H9 (cell line): ENCODE measurements at regions not wholly inside any gene's neighbourhood (a gene's known extent, or its start where the extent isn't known, plus 50 kb on each side); places are given as distances from the start of the nearest gene placed in this dataset.

Source experiments
- DNase-seq: peaks from one replicate; pipeline ENCODE4 v3.0.0-alpha.2; 2017
- H2AFZ ChIP-seq: one replicate; pipeline ENCODE4 v1.6.1; 2013; ENCODE audit warnings: mild to moderate bottlenecking, low read length, control low read depth, moderate library complexity
- H2AK5ac ChIP-seq: 2 replicates; pipeline ENCODE4 v1.6.1; 2013; ENCODE audit warnings: low read length, control low read depth, mixed read lengths; ENCODE audit not compliant: insufficient read length
- H2BK120ac ChIP-seq: one replicate; pipeline ENCODE4 v1.6.1; 2013; ENCODE audit warnings: low read depth, mild to moderate bottlenecking, low read length, control low read depth, inconsistent platforms; ENCODE audit not compliant: poor library complexity, severe bottlenecking
- H2BK12ac ChIP-seq: 2 replicates; pipeline ENCODE4 v1.6.1; 2013; ENCODE audit warnings: low read length, control low read depth, mixed read lengths, low read depth; ENCODE audit not compliant: insufficient read length
- H2BK15ac ChIP-seq: 2 replicates; pipeline ENCODE4 v1.6.1; 2013; ENCODE audit warnings: low read depth, low read length, control low read depth
- H2BK20ac ChIP-seq: one replicate; pipeline ENCODE4 v1.6.1; 2013; ENCODE audit warnings: low read depth, mild to moderate bottlenecking, low read length, control low read depth, inconsistent platforms; ENCODE audit not compliant: poor library complexity, severe bottlenecking
- H2BK5ac ChIP-seq: 2 replicates; pipeline ENCODE4 v1.6.1; 2013; ENCODE audit warnings: low read length, control low read depth, mixed read lengths; ENCODE audit not compliant: insufficient read length
- H3K14ac ChIP-seq: 2 replicates; pipeline ENCODE4 v1.6.1; 2013; ENCODE audit warnings: low read length, control low read depth; ENCODE audit not compliant: insufficient read depth
- H3K18ac ChIP-seq: 2 replicates; pipeline ENCODE4 v1.6.1; 2013; ENCODE audit warnings: low read depth, mild to moderate bottlenecking, mixed read lengths, low read length, control low read depth; ENCODE audit not compliant: insufficient read length
- H3K23ac ChIP-seq: 2 replicates; pipeline ENCODE4 v1.6.1; 2013; ENCODE audit warnings: low read length, control low read depth, mixed read lengths, low read depth; ENCODE audit not compliant: insufficient read length
- H3K23me2 ChIP-seq: 2 replicates; pipeline ENCODE4 v1.6.1; 2013; ENCODE audit warnings: low read depth, mild to moderate bottlenecking, mixed read lengths, low read length, control low read depth; ENCODE audit not compliant: insufficient read length, poor library complexity, severe bottlenecking
- H3K27ac ChIP-seq: 2 replicates; pipeline ENCODE4 v1.5.1; 2013; ENCODE audit warnings: low read length, control low read depth, mixed read lengths, low read depth; ENCODE audit not compliant: insufficient read length
- H3K27me3 ChIP-seq: 2 replicates; pipeline ENCODE4 v1.6.1; 2013; ENCODE audit warnings: low read length, control low read depth, inconsistent platforms; ENCODE audit not compliant: insufficient read depth
- H3K4ac ChIP-seq: 2 replicates; pipeline ENCODE4 v1.6.1; 2013; ENCODE audit warnings: low read depth, mild to moderate bottlenecking, control low read depth, inconsistent platforms, low read length, moderate library complexity
- H3K4me1 ChIP-seq: 2 replicates; pipeline ENCODE4 v1.6.1; 2013; ENCODE audit warnings: low read length, control low read depth, inconsistent platforms; ENCODE audit not compliant: insufficient read depth
- H3K4me2 ChIP-seq: 2 replicates; pipeline ENCODE4 v1.6.1; 2013; ENCODE audit warnings: low read length, control low read depth, mixed read lengths; ENCODE audit not compliant: insufficient read length, insufficient read depth
- H3K56ac ChIP-seq: 2 replicates; pipeline ENCODE4 v1.6.1; 2013; ENCODE audit warnings: low read depth, mild to moderate bottlenecking, mixed read lengths, low read length, control low read depth; ENCODE audit not compliant: insufficient read length
- H3K79me1 ChIP-seq: 2 replicates; pipeline ENCODE4 v1.6.1; 2013; ENCODE audit warnings: low read depth, mild to moderate bottlenecking, moderate library complexity, low read length, control low read depth, inconsistent platforms; ENCODE audit not compliant: insufficient read depth, poor library complexity, severe bottlenecking
- H3K79me2 ChIP-seq: 2 replicates; pipeline ENCODE4 v1.6.1; 2013; ENCODE audit warnings: low read length, control low read depth, inconsistent platforms; ENCODE audit not compliant: insufficient read depth
- H3K9ac ChIP-seq: 2 replicates; pipeline ENCODE4 v1.6.1; 2013; ENCODE audit warnings: low read length, control low read depth, mixed read lengths; ENCODE audit not compliant: insufficient read length; ENCODE audit errors: extremely low read depth
- H3K9me3 ChIP-seq: one replicate; pipeline ENCODE4 v1.6.1; 2013; ENCODE audit warnings: low read depth, low read length, inconsistent platforms; ENCODE audit not compliant: control insufficient read depth
- H3T11ph ChIP-seq: one replicate; pipeline ENCODE4 v1.6.1; 2013; ENCODE audit warnings: mild to moderate bottlenecking, low read length, control low read depth, inconsistent platforms
- H4K20me1 ChIP-seq: one replicate; pipeline ENCODE4 v1.6.1; 2013; ENCODE audit not compliant: control insufficient read depth, insufficient read length, insufficient read depth
- H4K5ac ChIP-seq: 2 replicates; pipeline ENCODE4 v1.6.1; 2013; ENCODE audit warnings: low read depth, mild to moderate bottlenecking, mixed read lengths, low read length, control low read depth; ENCODE audit not compliant: insufficient read length
- H4K8ac ChIP-seq: replicated peaks from 2 replicates; pipeline ENCODE4 v1.6.1; 2013; ENCODE audit warnings: low read length, control low read depth, mixed read lengths, low read depth; ENCODE audit not compliant: insufficient read length
- H4K91ac ChIP-seq: 2 replicates; pipeline ENCODE4 v1.6.1; 2013; ENCODE audit warnings: low read depth, mild to moderate bottlenecking, moderate library complexity, mixed read lengths, low read length, control low read depth; ENCODE audit not compliant: insufficient read length
- H3K27ac Mint-ChIP-seq, 3 experiments: 2 replicates in 2 of 3; 3 replicates in 1 of 3; pipeline ENCODE4 v1.8.0; 2020 to 2021; ENCODE audit warnings: mixed read lengths in 3 of 3, mild to moderate bottlenecking in 1 of 3, moderate library complexity in 1 of 3
- H3K27me3 Mint-ChIP-seq: 2 replicates; pipeline ENCODE4 v1.8.0; 2021; ENCODE audit warnings: low read depth, mild to moderate bottlenecking, moderate library complexity, mixed read lengths
- H3K36me3 Mint-ChIP-seq, 3 experiments: 2 replicates in 2 of 3; 3 replicates in 1 of 3; pipeline ENCODE4 v1.8.0; 2020 to 2021; ENCODE audit warnings: low read depth in 3 of 3, mixed read lengths in 3 of 3; ENCODE audit not compliant: insufficient read depth in 1 of 3
- H3K4me1 Mint-ChIP-seq, 2 experiments: 2 replicates each; pipeline ENCODE4 v1.8.0; 2020; ENCODE audit warnings: mixed read lengths in 2 of 2
- H3K4me3 Mint-ChIP-seq, 2 experiments: 2 replicates in 1 of 2; 3 replicates in 1 of 2; pipeline ENCODE4 v1.8.0; 2020 to 2021; ENCODE audit warnings: mild to moderate bottlenecking in 2 of 2, mixed read lengths in 2 of 2, moderate library complexity in 1 of 2
- H3K9me3 Mint-ChIP-seq, 2 experiments: 2 replicates in 1 of 2; 3 replicates in 1 of 2; pipeline ENCODE4 v1.8.0; 2020; ENCODE audit warnings: mild to moderate bottlenecking in 2 of 2, mixed read lengths in 2 of 2, moderate library complexity in 1 of 2
- WGBS: extraction: QIAGEN DNeasy Blood & Tissue Kit; methylation state at CpG from one replicate; pipeline ENCODE4 v1.1.7; 2013; ENCODE audit warnings: missing lambda C conversion rate, low lambda C conversion rate, mixed read lengths; ENCODE audit not compliant: insufficient read length; ENCODE audit errors: extremely low coverage; 5-methylcytosine and 5-hydroxymethylcytosine counted together
- TF ChIP-seq, protein P1 (sequence below): fragments of 200-600 bp; sonication (generic); conservative IDR thresholded peaks from 3 replicates; pipeline ENCODE4 v1.8.0; 2021; ENCODE audit warnings: antibody characterized with exemption, mild to moderate bottlenecking

DNA sequence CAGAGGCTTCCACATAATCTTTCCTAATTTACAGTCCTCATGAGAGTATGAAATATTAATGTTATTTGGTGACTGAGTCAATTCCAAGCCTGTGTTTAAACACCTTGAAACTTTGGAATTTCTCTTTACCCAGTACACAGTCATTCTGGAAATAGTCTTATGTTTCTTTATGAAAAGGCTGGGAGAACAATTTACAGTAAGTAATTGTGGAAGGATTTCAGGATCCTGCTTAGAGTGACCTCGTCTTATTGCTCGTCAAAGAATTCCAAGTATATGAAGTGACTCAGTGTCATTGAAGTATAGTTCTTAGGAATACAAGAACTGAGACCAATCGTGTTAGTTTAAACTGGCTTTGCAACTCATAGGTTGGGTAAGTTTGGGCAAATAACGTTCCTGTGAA lies 634.2 kb downstream of the SLC16A7 start:
- no peak overlapping the region for H3K27ac Mint-ChIP-seq
- H2AFZ ChIP-seq, result no peak overlapping the region

More for the DNA sequence above, 634.2 kb downstream of the SLC16A7 start:
- no CpG with 5 or more reads among the region's 4 CpGs for WGBS
- TF ChIP-seq, protein P1, sequence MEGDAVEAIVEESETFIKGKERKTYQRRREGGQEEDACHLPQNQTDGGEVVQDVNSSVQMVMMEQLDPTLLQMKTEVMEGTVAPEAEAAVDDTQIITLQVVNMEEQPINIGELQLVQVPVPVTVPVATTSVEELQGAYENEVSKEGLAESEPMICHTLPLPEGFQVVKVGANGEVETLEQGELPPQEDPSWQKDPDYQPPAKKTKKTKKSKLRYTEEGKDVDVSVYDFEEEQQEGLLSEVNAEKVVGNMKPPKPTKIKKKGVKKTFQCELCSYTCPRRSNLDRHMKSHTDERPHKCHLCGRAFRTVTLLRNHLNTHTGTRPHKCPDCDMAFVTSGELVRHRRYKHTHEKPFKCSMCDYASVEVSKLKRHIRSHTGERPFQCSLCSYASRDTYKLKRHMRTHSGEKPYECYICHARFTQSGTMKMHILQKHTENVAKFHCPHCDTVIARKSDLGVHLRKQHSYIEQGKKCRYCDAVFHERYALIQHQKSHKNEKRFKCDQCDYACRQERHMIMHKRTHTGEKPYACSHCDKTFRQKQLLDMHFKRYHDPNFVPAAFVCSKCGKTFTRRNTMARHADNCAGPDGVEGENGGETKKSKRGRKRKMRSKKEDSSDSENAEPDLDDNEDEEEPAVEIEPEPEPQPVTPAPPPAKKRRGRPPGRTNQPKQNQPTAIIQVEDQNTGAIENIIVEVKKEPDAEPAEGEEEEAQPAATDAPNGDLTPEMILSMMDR, result no peak
- H2BK20ac ChIP-seq, result no peak overlapping the region
- no peaks in the 10 kb centered on the region for H3K27me3 ChIP-seq
- H3K23ac ChIP-seq, result no peak overlapping the region
- no peak overlapping the region for H3K4me2 ChIP-seq
- H3K36me3 Mint-ChIP-seq, result peaks cover 0 to 6% (median 0%) of the 10 kb centered on the region in 3 experiments; a peak in 1 of 7 replicates
- H2BK5ac ChIP-seq, result no peak overlapping the region
- H3K23me2 ChIP-seq, result no peaks in the 10 kb centered on the region
- no peak overlapping the region for H3K18ac ChIP-seq
- H3K27ac ChIP-seq, result no peak overlapping the region
- no peak overlapping the region for H3K4ac ChIP-seq
- no peaks in the 10 kb centered on the region for H3K9me3 ChIP-seq
- H4K91ac ChIP-seq, result no peak overlapping the region
- H3K4me1 ChIP-seq, result no peaks in the 10 kb centered on the region; the same call in 1 of the 2 replicates
- no peaks in the 10 kb centered on the region for H4K20me1 ChIP-seq
- no peaks in the 10 kb centered on the region for H3K27me3 Mint-ChIP-seq
- no peak overlapping the region for H4K8ac ChIP-seq
- H3K79me2 ChIP-seq, result no peaks in the 10 kb centered on the region
- 0 out of 4 replicates have a peak, but pooled peaks cover 0 to 10% of the 10 kb centered on the region in 2 experiments for H3K4me1 Mint-ChIP-seq
- no peak overlapping the region for H3K14ac ChIP-seq
- no peak overlapping the region for H2AK5ac ChIP-seq
- no peak overlapping the region for H3K4me3 Mint-ChIP-seq
- H2BK12ac ChIP-seq, result no peak overlapping the region
- H3K9ac ChIP-seq, result no peak overlapping the region
- no peaks in the 10 kb centered on the region for H3K79me1 ChIP-seq
- no peak overlapping the region for H3T11ph ChIP-seq
- H3K56ac ChIP-seq, result no peak overlapping the region
- no peak overlapping the region for H2BK120ac ChIP-seq
- no peak overlapping the region for H4K5ac ChIP-seq
- H3K9me3 Mint-ChIP-seq, result peaks cover 0 to 6% of the 10 kb centered on the region in 2 experiments; a peak in 4 of 5 replicates
- DNase-seq, result no peak
- H2BK15ac ChIP-seq, result no peak overlapping the region
